ENCODE measurements at regions not wholly inside any gene's neighbourhood (a gene's known extent, or its start where the extent isn't known, plus 50 kb on each side); places are given as distances from the start of the nearest gene placed in this dataset.
"Not testable (repeated sequence)": the region's sequence is repeated elsewhere in the genome, so short reads cannot be mapped to it uniquely, and the experiment has no call there.

GRCh38 chr13:65929436-65929835 lies 1300.7 kb downstream of the PCDH9 start:
- no peak for TF ChIP-seq CTCF (IDR thresholded peaks at IDR 0.05)
- Histone ChIP-seq H3K27me3 (no peaks in the 10 kb centered on the region), H3K27ac (no peak overlapping the region), H3K36me3 (no peaks in the 10 kb centered on the region), H3K4me3 (no peak overlapping the region), H3K4me1 (no peaks in the 10 kb centered on the region), H3K9me3 (no peaks in the 10 kb centered on the region)
- no peak for DNase-seq (ENCODE audit: low spot score)

GRCh38 chr13:65926750-65927171 lies 1303.4 kb downstream of the PCDH9 start:
- H3K4me3 ChIP-seq, result no peak overlapping the region

GRCh38 chr13:65922846-65923245 lies 1307.3 kb downstream of the PCDH9 start:
- not testable (repeated sequence) for DNase-seq (ENCODE audit: low spot score); H3K9me3 ChIP-seq; H3K27me3 ChIP-seq; H3K4me3 ChIP-seq; H3K27ac ChIP-seq; H3K36me3 ChIP-seq; H3K4me1 ChIP-seq

More at GRCh38 chr13:65926750-65927171, 1303.4 kb downstream of the PCDH9 start:
- TF ChIP-seq CTCF (IDR thresholded peaks at IDR 0.05), result peak; percentile 29 to 66
- DNase-seq (ENCODE audit: low spot score), result no peak
- Histone ChIP-seq H3K27ac (no peak overlapping the region), H3K27me3 (no peaks in the 10 kb centered on the region), H3K36me3 (no peaks in the 10 kb centered on the region), H3K4me1 (no peaks in the 10 kb centered on the region), H3K9me3 (no peaks in the 10 kb centered on the region)

DNA sequence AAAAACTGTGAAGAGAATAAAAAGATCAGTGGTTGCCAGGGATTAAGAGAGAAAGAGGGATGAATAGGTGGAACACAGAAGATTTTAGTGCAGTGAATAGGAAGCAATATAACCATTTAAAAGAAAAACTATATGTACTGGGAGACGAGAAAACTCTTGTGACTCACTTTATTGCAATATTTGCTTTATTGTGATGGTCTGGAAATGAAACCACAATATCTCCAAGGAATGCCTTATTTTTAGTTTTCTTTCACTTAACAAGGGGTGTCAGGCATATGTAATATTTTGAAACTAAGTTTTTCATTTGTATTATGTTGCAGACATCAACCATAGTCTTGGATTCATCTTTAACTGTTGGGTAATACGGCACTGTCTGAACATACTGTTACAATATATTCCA lies 1308.2 kb downstream of the PCDH9 start:
- no peaks in the 10 kb centered on the region for H3K27me3 ChIP-seq
- no peaks in the 10 kb centered on the region for H3K36me3 ChIP-seq
- no peak for TF ChIP-seq CTCF (IDR thresholded peaks at IDR 0.05)
- no peaks in the 10 kb centered on the region for H3K9me3 ChIP-seq
- DNase-seq (ENCODE audit: low spot score), result no peak
- H3K4me1 ChIP-seq, result no peaks in the 10 kb centered on the region
- H3K4me3 ChIP-seq, result no peak overlapping the region
- H3K27ac ChIP-seq, result no peak overlapping the region

- Histone ChIP-seq H3K27ac (no peak overlapping the region), H3K4me1 (peaks cover 0 to 4% of the 10 kb centered on the region in 2 donors), H3K36me3 (no peaks in the 10 kb centered on the region), H3K27me3 (no peaks in the 10 kb centered on the region), H3K9me3 (no peaks in the 10 kb centered on the region), H3K4me3 (no peak overlapping the region)
- no peak for DNase-seq (ENCODE audit: low spot score)
- TF ChIP-seq CTCF (IDR thresholded peaks at IDR 0.05), result no peak
Observed at GRCh38 chr13:65917731-65918130, 1312.4 kb downstream of the PCDH9 start.

- DNase-seq (ENCODE audit: low spot score), result no peak
- H3K27me3 ChIP-seq, result no peaks in the 10 kb centered on the region
- H3K27ac ChIP-seq, result no peak overlapping the region
- H3K36me3 ChIP-seq, result no peaks in the 10 kb centered on the region
- H3K4me3 ChIP-seq, result no peak overlapping the region
- H3K4me1 ChIP-seq, result peaks cover 0 to 4% of the 10 kb centered on the region in 2 donors
- TF ChIP-seq CTCF (IDR thresholded peaks at IDR 0.05), result no peak
- H3K9me3 ChIP-seq, result no peaks in the 10 kb centered on the region
Observed at GRCh38 chr13:65915195-65915594, 1314.9 kb downstream of the PCDH9 start.
